IMR-90 (cell line): ENCODE measurements at regions not wholly inside any gene's neighbourhood (a gene's known extent, or its start where the extent isn't known, plus 50 kb on each side); places are given as distances from the start of the nearest gene placed in this dataset.

Experiments used
- BHLHE40 ChIP-seq: fragments of 150-350 bp; IDR thresholded peaks from 2 replicates; pipeline ENCODE4 v1.6.1; 2016; ENCODE audit warnings: mild to moderate bottlenecking, low read depth, low read length
- RAD21 ChIP-seq: IDR thresholded peaks from 2 replicates; pipeline ENCODE4 v1.6.1; 2012; ENCODE audit warnings: low read length, improper control_type of control experiment
- TF ChIP-seq, protein P1 (sequence below): conservative IDR thresholded peaks from 2 replicates; pipeline ENCODE4 v1.5.1; 2012; ENCODE audit warnings: mild to moderate bottlenecking, low read depth, low read length, improper control_type of control experiment

DNA sequence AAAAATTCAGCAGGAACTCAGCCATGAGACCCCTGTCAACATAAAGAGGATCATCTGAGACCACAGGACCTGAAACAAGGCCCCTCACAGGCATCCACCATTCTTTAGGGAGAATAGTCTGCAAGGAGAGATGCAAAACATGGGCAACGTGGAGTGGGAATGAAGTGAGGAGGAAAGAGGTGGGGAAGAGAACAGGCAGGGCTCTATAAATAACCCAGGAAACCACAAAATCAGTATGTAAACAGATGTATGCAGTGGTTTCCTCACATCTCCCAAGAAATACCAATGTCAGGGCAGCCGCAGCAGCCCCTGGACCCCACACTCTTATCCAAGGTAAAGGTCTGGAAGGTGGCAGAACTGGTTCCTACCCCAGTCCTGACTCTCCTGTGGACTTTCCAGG, 168.5 kb downstream of the EN1 start:
- TF ChIP-seq BHLHE40 (no peak), RAD21 (no peak)
- TF ChIP-seq, protein P1, sequence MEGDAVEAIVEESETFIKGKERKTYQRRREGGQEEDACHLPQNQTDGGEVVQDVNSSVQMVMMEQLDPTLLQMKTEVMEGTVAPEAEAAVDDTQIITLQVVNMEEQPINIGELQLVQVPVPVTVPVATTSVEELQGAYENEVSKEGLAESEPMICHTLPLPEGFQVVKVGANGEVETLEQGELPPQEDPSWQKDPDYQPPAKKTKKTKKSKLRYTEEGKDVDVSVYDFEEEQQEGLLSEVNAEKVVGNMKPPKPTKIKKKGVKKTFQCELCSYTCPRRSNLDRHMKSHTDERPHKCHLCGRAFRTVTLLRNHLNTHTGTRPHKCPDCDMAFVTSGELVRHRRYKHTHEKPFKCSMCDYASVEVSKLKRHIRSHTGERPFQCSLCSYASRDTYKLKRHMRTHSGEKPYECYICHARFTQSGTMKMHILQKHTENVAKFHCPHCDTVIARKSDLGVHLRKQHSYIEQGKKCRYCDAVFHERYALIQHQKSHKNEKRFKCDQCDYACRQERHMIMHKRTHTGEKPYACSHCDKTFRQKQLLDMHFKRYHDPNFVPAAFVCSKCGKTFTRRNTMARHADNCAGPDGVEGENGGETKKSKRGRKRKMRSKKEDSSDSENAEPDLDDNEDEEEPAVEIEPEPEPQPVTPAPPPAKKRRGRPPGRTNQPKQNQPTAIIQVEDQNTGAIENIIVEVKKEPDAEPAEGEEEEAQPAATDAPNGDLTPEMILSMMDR = no peak
